IPS-NIHi7 (cell line): ENCODE measurements at regions not wholly inside any gene's neighbourhood (a gene's known extent, or its start where the extent isn't known, plus 50 kb on each side); places are given as distances from the start of the nearest gene placed in this dataset.
"Not testable (repeated sequence)": the region's sequence is repeated elsewhere in the genome, so short reads cannot be mapped to it uniquely, and the experiment has no call there.

Experiments
- DNase-seq: peaks from one replicate; pipeline ENCODE4 v3.0.0; 2012; ENCODE audit warnings: mixed read lengths; ENCODE audit errors: extremely low spot score

DNA sequence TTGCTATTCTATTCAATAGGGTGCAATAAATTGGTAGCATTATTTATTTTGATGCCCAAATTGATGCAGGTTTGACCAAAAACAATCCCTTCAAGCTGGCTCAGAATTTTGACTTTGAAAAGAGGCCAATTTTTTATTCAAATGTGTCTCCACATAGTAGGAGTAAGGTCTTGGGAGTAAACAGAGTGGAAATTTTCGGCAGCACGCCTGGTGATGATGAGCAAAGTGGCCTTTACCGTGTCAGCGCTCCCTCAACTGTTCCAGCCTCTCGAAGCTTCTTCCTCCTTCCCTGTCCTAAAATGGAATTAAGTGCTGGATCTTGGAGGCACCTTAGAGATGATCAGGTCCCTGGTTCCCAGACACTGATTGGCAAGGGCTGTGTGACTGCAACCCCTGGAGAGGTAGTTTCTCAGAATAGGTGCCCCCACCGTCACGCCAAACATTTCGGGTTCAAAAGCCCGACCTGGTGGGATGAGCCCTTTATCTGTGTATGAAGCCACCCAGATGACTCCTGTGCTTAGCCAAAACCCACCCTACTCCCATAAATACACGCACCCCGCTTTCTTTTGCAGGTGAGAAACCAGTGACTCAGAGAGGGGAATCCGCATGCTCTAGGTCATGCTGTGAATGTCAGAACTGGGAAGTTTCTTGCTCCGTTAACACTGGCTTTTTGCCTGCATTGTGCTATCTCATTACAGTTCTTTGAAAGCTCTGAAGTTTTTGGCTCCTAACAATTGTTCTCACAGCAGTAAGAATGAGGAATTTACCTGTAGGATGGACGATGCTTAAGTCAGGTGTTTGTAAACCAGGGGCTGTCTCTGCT is 89.1 kb downstream of the CRYGS start:
- DNase-seq = no peak

DNA sequence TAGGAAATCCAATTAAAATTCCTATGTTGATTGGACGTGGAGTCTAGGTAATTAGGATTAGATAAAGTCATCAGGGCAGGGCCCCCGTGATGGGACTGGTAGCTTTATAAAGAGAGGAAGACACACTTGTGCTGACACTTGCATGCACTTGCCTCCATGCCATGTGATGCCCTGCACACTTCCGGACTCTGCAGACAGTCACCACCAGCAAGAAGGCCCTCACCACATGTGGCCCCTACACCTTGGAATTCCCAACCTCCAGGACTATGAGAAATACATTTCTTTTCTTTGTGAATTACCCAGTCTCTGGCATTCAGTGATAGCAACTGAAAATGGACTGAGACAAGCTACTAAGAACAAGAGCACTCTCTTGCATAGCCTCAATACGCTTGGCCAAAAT is 90.6 kb downstream of the CRYGS start:
- no peak for DNase-seq

- DNase-seq = no peak
These were observed 90.5 kb upstream of the DGKG start for GRCh38 chr3:186452517-186452916.

- DNase-seq = no peak
These were observed 89.3 kb upstream of the DGKG start for GRCh38 chr3:186451371-186451770.

DNA sequence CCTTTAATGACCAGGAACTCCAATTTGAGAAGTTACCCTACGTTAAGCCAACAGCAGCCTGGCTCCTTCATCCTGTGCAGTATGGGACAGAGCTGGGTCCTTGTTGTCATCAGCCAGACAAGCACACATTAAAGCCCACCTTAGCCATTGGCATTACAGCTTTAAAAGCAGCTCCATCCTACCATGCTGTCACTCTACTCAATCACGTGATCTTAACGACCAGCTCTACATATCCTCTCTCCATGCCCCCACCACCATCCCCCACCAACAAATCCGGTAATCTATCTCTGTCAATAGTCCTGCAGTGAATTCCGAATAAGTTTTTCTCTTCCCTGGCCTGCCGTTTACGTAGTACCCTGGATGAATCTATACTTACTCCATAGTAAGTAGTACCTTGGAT is 82.9 kb upstream of the DGKG start:
- DNase-seq = no peak

GRCh38 chr3:186444288-186444687 is 82.3 kb upstream of the DGKG start:
- DNase-seq = no peak

GRCh38 chr3:186442979-186443378 is 80.9 kb upstream of the DGKG start:
- DNase-seq = not testable (repeated sequence)

- no peak for DNase-seq
These were observed 80.1 kb upstream of the DGKG start for GRCh38 chr3:186442162-186442561.

DNA sequence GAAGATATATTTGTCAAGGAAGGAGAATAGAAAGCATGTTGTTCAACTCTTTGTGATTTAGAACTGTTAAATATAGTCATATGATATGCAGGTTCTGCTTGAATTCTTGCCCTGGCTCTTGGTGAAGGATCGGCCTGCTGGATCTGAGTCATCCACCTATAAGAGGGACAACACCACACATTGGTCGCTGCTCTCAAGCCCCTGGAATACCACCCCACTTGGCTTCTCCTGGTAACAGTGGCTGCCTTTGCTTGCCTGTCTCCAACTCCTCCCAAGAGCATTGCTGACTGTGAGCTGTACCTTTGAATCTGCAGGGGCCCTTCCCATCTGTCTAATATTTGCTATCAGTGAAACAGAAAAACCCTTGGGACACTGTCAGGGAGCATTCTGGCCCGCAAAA is 78.9 kb upstream of the DGKG start:
- DNase-seq = no peak

- DNase-seq = no peak
These were observed 77.7 kb upstream of the DGKG start for GRCh38 chr3:186439725-186440124.

- not testable (repeated sequence) for DNase-seq
These were observed 73.3 kb upstream of the DGKG start for GRCh38 chr3:186435332-186435731.

DNA sequence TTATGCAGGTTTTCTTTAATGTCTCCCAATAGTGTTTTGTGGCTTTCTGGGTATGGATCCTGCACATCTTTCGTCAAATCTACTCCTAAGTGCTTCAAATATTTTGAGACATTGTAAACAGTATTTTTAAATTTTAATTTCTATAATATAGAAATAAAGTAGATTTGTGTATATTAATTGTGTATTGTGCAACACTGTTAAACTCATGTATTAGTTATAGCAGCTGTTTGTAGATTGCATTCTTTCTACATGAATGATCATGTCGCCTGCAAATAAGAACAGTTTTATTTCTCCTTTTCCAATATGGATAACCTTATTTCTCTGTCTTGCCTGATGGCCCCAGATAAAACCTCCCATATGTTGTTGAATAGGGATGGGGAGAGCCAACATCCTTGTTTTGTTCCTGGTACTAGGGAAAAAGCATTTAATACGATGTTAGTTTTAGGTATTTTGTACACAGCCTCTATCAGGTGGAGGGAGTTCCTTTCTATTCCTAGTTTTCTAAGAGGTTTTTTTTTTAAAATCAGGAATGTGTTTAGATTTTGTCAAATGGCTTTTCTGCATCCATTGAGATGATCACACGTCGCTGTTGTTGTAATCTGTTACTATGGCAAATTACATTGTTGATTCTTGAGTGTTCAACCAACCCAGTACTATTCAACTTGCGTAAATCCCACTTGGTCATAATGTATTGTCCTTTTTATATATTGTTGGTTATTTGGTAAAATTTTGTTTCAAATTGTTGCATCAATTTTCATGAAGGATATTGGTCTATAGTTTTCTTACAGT is 71.1 kb upstream of the DGKG start:
- DNase-seq = no peak

GRCh38 chr3:186432189-186432588 is 70.2 kb upstream of the DGKG start:
- DNase-seq = no peak

DNA sequence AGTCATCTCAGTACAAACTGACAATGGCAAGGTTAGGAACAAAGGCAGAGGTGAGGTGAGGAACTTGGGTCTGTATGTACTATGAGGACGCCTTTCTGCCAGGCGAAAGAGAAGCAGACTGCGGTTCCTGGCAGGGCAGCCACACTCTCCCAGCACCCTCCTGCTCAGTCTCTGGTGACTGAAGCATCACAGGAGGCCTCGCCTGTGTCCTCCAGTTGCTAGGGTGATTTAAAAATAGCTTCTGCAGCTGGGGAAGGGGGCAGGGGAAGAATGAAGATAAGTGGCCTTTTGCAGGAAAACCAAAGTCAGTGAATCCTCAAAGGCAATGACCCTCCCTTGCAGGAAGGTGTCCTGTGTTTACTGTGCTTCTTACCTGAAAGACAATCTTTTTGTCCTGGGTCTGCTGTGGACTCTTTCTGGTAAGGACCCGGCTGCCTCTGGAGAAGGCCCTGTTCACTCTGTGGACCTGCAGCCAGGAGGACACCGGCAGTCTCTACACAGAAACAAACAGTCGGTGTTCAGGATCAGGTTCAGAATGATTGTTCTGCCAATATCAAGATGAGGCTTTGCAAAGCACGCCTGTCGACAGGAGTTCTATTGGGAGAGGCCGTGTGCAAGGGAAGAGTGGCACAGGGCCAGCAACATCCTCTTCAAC is 65.7 kb upstream of the DGKG start:
- DNase-seq = no peak

DNA sequence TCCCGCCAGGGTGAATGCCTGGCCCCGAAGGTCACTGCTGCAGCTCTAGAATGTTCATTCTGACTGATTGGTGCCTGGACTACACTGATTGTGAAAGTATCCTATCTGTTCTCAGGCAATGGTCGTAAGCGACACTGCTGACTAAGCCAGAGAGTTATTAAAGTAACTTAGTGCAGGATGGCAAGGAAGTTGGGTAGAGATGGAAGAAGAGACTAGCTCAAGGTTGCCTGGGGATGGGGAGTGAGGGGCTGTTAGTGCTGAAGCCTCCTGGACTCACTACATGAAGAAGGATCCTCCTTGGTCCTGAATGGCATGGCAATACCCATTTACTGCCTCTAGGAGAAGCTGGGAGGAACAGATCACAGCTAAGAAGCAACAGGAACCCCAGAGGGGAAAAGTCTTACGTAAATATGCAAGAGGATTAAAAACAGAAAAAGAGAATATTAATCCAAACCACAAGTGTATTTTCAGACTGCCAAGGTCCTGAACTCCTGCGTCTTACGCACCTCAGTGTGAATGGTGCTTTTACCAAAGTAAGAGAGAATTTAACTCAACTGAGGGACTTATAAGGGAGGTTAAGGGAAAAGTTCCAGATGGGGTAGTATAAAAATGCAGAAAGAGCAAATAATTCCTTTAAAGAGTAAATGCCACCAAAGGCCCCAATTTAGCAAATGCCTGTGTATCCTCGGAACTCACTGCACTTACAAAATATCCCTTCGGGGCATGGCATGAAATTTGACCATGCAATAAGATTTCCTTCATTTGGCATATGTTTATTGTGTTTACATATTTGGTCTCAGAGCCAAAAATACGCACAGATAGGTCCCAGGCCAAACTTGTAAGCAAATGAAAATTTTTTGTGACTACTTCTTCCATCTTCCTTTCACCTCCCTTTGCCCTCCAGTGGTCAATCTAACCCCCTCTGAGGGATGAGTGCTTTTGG is 64.0 kb upstream of the DGKG start:
- peak; percentile 63 for DNase-seq

- DNase-seq = no peak
These were observed 59.9 kb upstream of the DGKG start for GRCh38 chr3:186421946-186422345.

DNA sequence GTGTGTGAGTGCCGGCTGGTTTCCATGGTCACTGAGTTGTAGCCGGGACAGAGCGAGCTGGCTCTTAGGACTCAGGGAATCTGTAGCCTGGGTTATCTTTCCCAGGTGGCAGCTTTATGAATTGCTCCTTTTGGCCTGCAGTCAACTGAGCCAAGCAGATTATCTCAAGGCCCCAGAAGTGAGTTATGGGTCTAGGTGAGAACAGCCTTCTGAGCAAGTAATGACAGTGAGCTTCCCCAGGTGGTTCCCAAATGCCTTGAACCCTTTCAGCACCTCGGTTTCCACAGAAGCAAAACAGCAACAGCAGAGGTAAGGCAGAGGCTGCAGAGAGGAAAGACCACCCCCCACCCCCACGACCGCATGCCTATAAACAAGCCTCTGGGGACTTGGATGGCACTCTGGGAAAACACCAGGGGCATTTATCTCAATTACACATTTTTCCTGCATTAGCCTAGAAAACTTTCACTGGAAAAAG is 56.7 kb upstream of the DGKG start:
- DNase-seq = no peak

DNA sequence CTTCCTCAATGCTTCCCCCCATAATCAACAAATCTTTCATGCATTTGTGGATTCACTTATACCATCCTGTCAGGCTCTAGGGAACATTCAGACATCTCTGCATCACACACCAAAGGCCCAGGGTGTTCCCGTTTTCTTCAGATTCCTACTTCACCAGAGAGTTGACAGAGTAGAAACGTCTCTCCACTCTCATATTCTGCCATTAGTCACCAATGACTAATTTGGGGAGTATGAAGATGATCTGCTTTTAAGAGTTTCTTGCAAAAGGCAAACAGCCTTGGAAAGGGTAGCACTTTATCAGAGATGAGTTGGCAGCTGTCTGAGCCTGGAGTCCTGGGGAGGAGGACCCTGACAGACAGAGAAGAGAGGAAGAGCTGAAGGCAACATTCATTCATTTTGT is 55.8 kb upstream of the DGKG start:
- DNase-seq = no peak

DNA sequence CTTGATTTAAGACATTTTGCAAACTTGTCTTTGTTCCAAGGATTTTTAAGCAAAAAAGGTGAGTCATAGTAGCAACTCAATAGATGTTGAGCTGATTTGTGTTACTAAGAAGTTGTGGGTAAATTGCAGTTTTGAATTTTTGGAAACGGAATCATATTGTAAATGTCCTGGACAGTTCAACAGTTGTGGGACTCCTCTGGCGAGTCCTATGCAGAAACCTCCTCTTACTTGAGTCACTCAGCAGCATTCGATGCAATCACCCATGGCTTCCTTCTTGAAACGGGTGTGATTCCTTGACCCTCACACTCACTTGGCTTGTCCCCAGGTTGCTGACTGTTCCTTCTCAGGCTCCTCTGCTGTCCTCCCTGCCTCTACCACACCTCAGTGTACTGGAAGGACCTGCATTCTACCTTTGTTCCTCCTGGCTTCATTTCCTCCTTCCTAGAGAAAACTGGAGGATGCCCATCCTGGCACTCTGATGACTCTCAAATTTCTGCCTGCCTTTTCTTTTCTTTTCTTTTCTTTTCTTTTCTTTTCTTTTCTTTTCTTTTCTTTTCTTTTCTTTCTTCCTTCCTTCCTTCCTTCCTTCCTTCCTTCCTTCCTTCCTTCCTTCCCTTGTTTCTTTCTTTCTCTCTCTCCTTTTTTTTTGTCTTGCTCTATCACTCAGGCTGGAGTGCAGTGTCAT is 52.8 kb upstream of the DGKG start:
- no peak for DNase-seq

GRCh38 chr3:186413615-186414415 is 51.8 kb upstream of the DGKG start:
- peak; percentile 26 for DNase-seq
